Adipocyte (in vitro differentiated cells): ENCODE measurements at regions not wholly inside any gene's neighbourhood (a gene's known extent, or its start where the extent isn't known, plus 50 kb on each side); places are given as distances from the start of the nearest gene placed in this dataset.

Experiments used
- DNase-seq: peaks from one replicate; pipeline ENCODE4 v3.0.0-alpha.2; 2015; ENCODE audit warnings: low read depth
- H3K27me3 ChIP-seq: replicated peaks from 2 replicates; pipeline ENCODE4 v1.7.0; 2013; ENCODE audit warnings: mild to moderate bottlenecking, low read length, moderate library complexity; ENCODE audit not compliant: control insufficient read depth, insufficient read depth
- H3K36me3 ChIP-seq: 2 replicates; pipeline ENCODE4 v1.7.0; 2013; ENCODE audit warnings: low read length, mild to moderate bottlenecking, moderate library complexity; ENCODE audit not compliant: control insufficient read depth, insufficient read depth, severe bottlenecking
- H3K4me1 ChIP-seq: 2 replicates; pipeline ENCODE4 v1.7.0; 2013; ENCODE audit warnings: mild to moderate bottlenecking, low read length, moderate library complexity; ENCODE audit not compliant: control insufficient read depth, insufficient read depth
- H3K4me3 ChIP-seq: 2 replicates; pipeline ENCODE4 v1.7.0; 2013; ENCODE audit warnings: mild to moderate bottlenecking, low read length, moderate library complexity
- H3K9ac ChIP-seq: 2 replicates; pipeline ENCODE4 v1.7.0; 2013; ENCODE audit warnings: mild to moderate bottlenecking, low read length, moderate library complexity
- H3K9me3 ChIP-seq: 2 replicates; pipeline ENCODE4 v1.7.0; 2013; ENCODE audit warnings: mild to moderate bottlenecking, low read length, moderate library complexity; ENCODE audit not compliant: control insufficient read depth

- Histone ChIP-seq H3K4me1 (no peaks in the 10 kb centered on the region), H3K4me3 (no peak overlapping the region), H3K9ac (no peak overlapping the region), H3K27me3 (no peaks in the 10 kb centered on the region), H3K36me3 (no peaks in the 10 kb centered on the region), H3K9me3 (no peaks in the 10 kb centered on the region)
- no peak for DNase-seq
Measured at GRCh38 chr18:3360211-3360610, 89.8 kb upstream of the TGIF1 start.

- Histone ChIP-seq H3K9ac (peak overlapping the region; percentile 73), H3K9me3 (no peaks in the 10 kb centered on the region), H3K4me1 (peaks cover 21% of the 10 kb centered on the region), H3K4me3 (peak overlapping the region; percentile 25), H3K27me3 (no peaks in the 10 kb centered on the region), H3K36me3 (no peaks in the 10 kb centered on the region)
- peak; percentile 53 for DNase-seq
Measured at GRCh38 chr18:3367491-3368091, 82.4 kb upstream of the TGIF1 start.

- H3K27me3 ChIP-seq, result no peaks in the 10 kb centered on the region
- DNase-seq, result peak; percentile 75
- peak overlapping the region; percentile 25 for H3K4me3 ChIP-seq
- H3K9ac ChIP-seq, result peak overlapping the region; percentile 73
- no peaks in the 10 kb centered on the region for H3K36me3 ChIP-seq
- H3K4me1 ChIP-seq, result peaks cover 21% of the 10 kb centered on the region
- H3K9me3 ChIP-seq, result no peaks in the 10 kb centered on the region
Measured at GRCh38 chr18:3368193-3368592, 81.8 kb upstream of the TGIF1 start.

GRCh38 chr18:3379685-3380084, 70.3 kb upstream of the TGIF1 start:
- no peak for DNase-seq
- peak overlapping the region; percentile 32 for H3K9ac ChIP-seq
- no peaks in the 10 kb centered on the region for H3K27me3 ChIP-seq
- no peaks in the 10 kb centered on the region for H3K36me3 ChIP-seq
- H3K9me3 ChIP-seq, result no peaks in the 10 kb centered on the region
- H3K4me1 ChIP-seq, result peaks cover 17% of the 10 kb centered on the region
- H3K4me3 ChIP-seq, result peak overlapping the region; percentile 35

GRCh38 chr18:3380384-3380961, 69.5 kb upstream of the TGIF1 start:
- peaks cover 17% of the 10 kb centered on the region for H3K4me1 ChIP-seq
- H3K4me3 ChIP-seq, result peak overlapping the region; percentile 53
- H3K9ac ChIP-seq, result peak overlapping the region; percentile 59
- H3K36me3 ChIP-seq, result no peaks in the 10 kb centered on the region
- no peaks in the 10 kb centered on the region for H3K27me3 ChIP-seq
- DNase-seq, result no peak
- no peaks in the 10 kb centered on the region for H3K9me3 ChIP-seq

- no peaks in the 10 kb centered on the region for H3K27me3 ChIP-seq
- DNase-seq, result no peak
- H3K4me1 ChIP-seq, result peaks cover 17% of the 10 kb centered on the region
- H3K9me3 ChIP-seq, result no peaks in the 10 kb centered on the region
- H3K9ac ChIP-seq, result no peak overlapping the region
- no peaks in the 10 kb centered on the region for H3K36me3 ChIP-seq
- H3K4me3 ChIP-seq, result no peak overlapping the region
Measured at GRCh38 chr18:3383381-3383915, 66.5 kb upstream of the TGIF1 start.

- peaks cover 11% of the 10 kb centered on the region for H3K4me1 ChIP-seq
- no peaks in the 10 kb centered on the region for H3K27me3 ChIP-seq
- DNase-seq, result no peak
- peaks cover 3% of the 10 kb centered on the region for H3K9me3 ChIP-seq
- no peak overlapping the region for H3K4me3 ChIP-seq
- H3K9ac ChIP-seq, result no peak overlapping the region
- no peaks in the 10 kb centered on the region for H3K36me3 ChIP-seq
Measured at GRCh38 chr18:3384664-3385563, 65.1 kb upstream of the TGIF1 start.

- no peaks in the 10 kb centered on the region for H3K27me3 ChIP-seq
- H3K9me3 ChIP-seq, result peaks cover 10% of the 10 kb centered on the region
- H3K9ac ChIP-seq, result no peak overlapping the region
- H3K4me1 ChIP-seq, result no peaks in the 10 kb centered on the region
- H3K4me3 ChIP-seq, result no peak overlapping the region
- no peak for DNase-seq
- H3K36me3 ChIP-seq, result no peaks in the 10 kb centered on the region
Measured at GRCh38 chr18:3388323-3388722, 61.6 kb upstream of the TGIF1 start.

GRCh38 chr18:3388980-3389379, 61.0 kb upstream of the TGIF1 start:
- Histone ChIP-seq H3K9ac (no peak overlapping the region), H3K36me3 (no peaks in the 10 kb centered on the region), H3K4me3 (no peak overlapping the region), H3K27me3 (no peaks in the 10 kb centered on the region), H3K4me1 (no peaks in the 10 kb centered on the region), H3K9me3 (peaks cover 10% of the 10 kb centered on the region)
- no peak for DNase-seq

GRCh38 chr18:3389977-3390376, 60.0 kb upstream of the TGIF1 start:
- no peak overlapping the region for H3K9ac ChIP-seq
- DNase-seq, result no peak
- peaks cover 15% of the 10 kb centered on the region for H3K9me3 ChIP-seq
- H3K27me3 ChIP-seq, result no peaks in the 10 kb centered on the region
- no peak overlapping the region for H3K4me3 ChIP-seq
- H3K4me1 ChIP-seq, result no peaks in the 10 kb centered on the region
- H3K36me3 ChIP-seq, result no peaks in the 10 kb centered on the region
